GM12878 (cell line): ENCODE measurements at regions not wholly inside any gene's neighbourhood (a gene's known extent, or its start where the extent isn't known, plus 50 kb on each side); places are given as distances from the start of the nearest gene placed in this dataset.

Experiments used
- ATAC-seq: fragments of 200-7000 bp; cut with Tn5 transposase; 3 replicates; pipeline ENCODE4 v1.9.1; 2020; ENCODE audit warnings: mild to moderate bottlenecking, moderate library complexity
- BruUV-seq: library from RNA; stranded (reverse); fragments of 400-500 nt; replicated peaks from 2 replicates; lab custom pipeline; 2021; lab: Mats Ljungman, UMichigan
- CTCF ChIA-PET: fragments of 300-600 bp; sonication (Branson Sonifier 250); formaldehyde crosslinking; extraction: SDS; loops from one replicate; lab custom pipeline; 2021; ENCODE audit warnings: inconsistent platforms; lab: Yijun Ruan, JAX
- POLR2A ChIA-PET: fragments of 350-600 bp; formaldehyde crosslinking; extraction: SDS; loops from one replicate; lab custom pipeline; 2021; ENCODE audit warnings: inconsistent platforms; lab: Charles Lee
- RAD21 ChIA-PET: fragments of 300-600 bp; sonication (Branson Sonifier 250); formaldehyde crosslinking; loops from one replicate; lab custom pipeline; 2023; ENCODE audit warnings: antibody characterized with exemption; ENCODE audit not compliant: unreplicated experiment; lab: Charles Lee
- SMC1A ChIA-PET: fragments of 300-600 bp; sonication (Branson Sonifier 250); formaldehyde crosslinking; loops from one replicate; lab custom pipeline; 2023; ENCODE audit not compliant: unreplicated experiment, uncharacterized antibody; lab: Charles Lee
- DNase-seq: peaks from one replicate; pipeline ENCODE4 v3.0.0-alpha.2; 2011; ENCODE audit warnings: low read depth, low spot score
- FAIRE-seq: peaks from 3 replicates; lab custom pipeline; 2011; peaks lifted over from hg19 to GRCh38; lab: Jason Lieb, UNC
- H2AFZ ChIP-seq: 2 replicates; pipeline ENCODE4 v1.6.0; 2011; ENCODE audit warnings: low read depth, low read length, control low read depth; ENCODE audit not compliant: control insufficient read depth
- H3K27ac ChIP-seq: 2 replicates; pipeline ENCODE4 v1.5.1; 2011; ENCODE audit warnings: control low read depth; ENCODE audit not compliant: control insufficient read depth, insufficient read depth
- H3K27me3 ChIP-seq, 2 experiments: replicated peaks in 1 of 2; 2 replicates each; pipeline versions ENCODE4 v1.6.0 to v1.6.1; 2011; ENCODE audit warnings: low read length in 1 of 2; ENCODE audit not compliant: control insufficient read depth in 2 of 2, insufficient read depth in 2 of 2
- H3K36me3 ChIP-seq, 2 experiments: 2 replicates each; pipeline ENCODE4 v1.5.1; 2011; ENCODE audit warnings: low read length in 1 of 2; ENCODE audit not compliant: control insufficient read depth in 2 of 2, insufficient read depth in 2 of 2
- H3K4me1 ChIP-seq: 2 replicates; pipeline ENCODE4 v1.6.1; 2011; ENCODE audit warnings: mild to moderate bottlenecking, low read length, moderate library complexity, mixed read lengths; ENCODE audit not compliant: control insufficient read depth, insufficient read depth
- H3K4me2 ChIP-seq: 2 replicates; pipeline ENCODE4 v1.6.0; 2011; ENCODE audit warnings: control low read depth; ENCODE audit not compliant: control insufficient read depth, insufficient read depth
- H3K4me3 ChIP-seq: fragments of 200-600 bp; sonication (generic); 2 replicates; pipeline ENCODE4 v1.5.1; 2016
- H3K79me2 ChIP-seq: 2 replicates; pipeline ENCODE4 v1.6.0; 2011; ENCODE audit warnings: low read length; ENCODE audit not compliant: control insufficient read depth, insufficient read depth
- H3K9ac ChIP-seq: 2 replicates; pipeline ENCODE4 v1.8.0; 2011; ENCODE audit warnings: low read length, control low read depth, mixed read lengths; ENCODE audit not compliant: control insufficient read depth, insufficient read depth
- H3K9me3 ChIP-seq: replicated peaks from 3 replicates; pipeline ENCODE4 v1.5.1; 2011; ENCODE audit warnings: mild to moderate bottlenecking, low read length; ENCODE audit not compliant: control insufficient read depth, insufficient read depth
- H4K20me1 ChIP-seq: 2 replicates; pipeline ENCODE4 v1.6.0; 2011; ENCODE audit not compliant: control insufficient read depth, insufficient read depth
- CBX5 ChIP-seq: sonication (generic); IDR thresholded peaks from 2 replicates; pipeline ENCODE4 v1.6.1; 2016; ENCODE audit warnings: low read depth, moderate library complexity, mild to moderate bottlenecking, inconsistent platforms
- HSF1 ChIP-seq: fragments of 150-350 bp; IDR thresholded peaks from 2 replicates; pipeline ENCODE4 v1.6.1; 2014; ENCODE audit warnings: mild to moderate bottlenecking, low read depth, low read length
- POU2F2 ChIP-seq: IDR thresholded peaks from 3 replicates; pipeline ENCODE4 v1.6.1; 2011; ENCODE audit warnings: low read depth, mild to moderate bottlenecking, low read length, borderline replicate concordance
- SMAD1 ChIP-seq: fragments of 450-650 bp; IDR thresholded peaks from 2 replicates; pipeline ENCODE4 v1.6.1; 2018; ENCODE audit warnings: mild to moderate bottlenecking, low read depth; ENCODE audit not compliant: partially characterized antibody
- SPI1 ChIP-seq: IDR thresholded peaks from 2 replicates; pipeline ENCODE4 v1.6.1; 2011; ENCODE audit warnings: low read depth, mild to moderate bottlenecking, low read length, moderate library complexity, borderline replicate concordance; ENCODE audit not compliant: insufficient read depth
- WGBS: methylation state at CpG from one replicate; pipeline ENCODE4 v1.1.6; 2016; ENCODE audit warnings: low lambda C conversion rate; ENCODE audit not compliant: insufficient replicate concordance, insufficient coverage; ENCODE audit errors: missing lambda C conversion rate; 5-methylcytosine and 5-hydroxymethylcytosine counted together
- in situ Hi-C: fragments of 300-500 bp; cut with MboI; formaldehyde crosslinking; loops from 9 replicates; pipeline ENCODE4 v1.14.3; 2018; ENCODE audit warnings: mixed read lengths
- intact Hi-C: fragments of 100-400 bp; cut with micrococcal nuclease; formaldehyde crosslinking; loops from one replicate; pipeline ENCODE4 v1.14.2; 2022; ENCODE audit not compliant: unreplicated experiment

GRCh38 chr15:62981071-62981470 lies 61.5 kb upstream of the TPM1 start:
- Histone ChIP-seq H3K27me3 (no peaks in the 10 kb centered on the region; a peak in 2 of 4 replicates), H4K20me1 (no peaks in the 10 kb centered on the region), H3K4me3 (no peak overlapping the region), H3K9me3 (no peaks in the 10 kb centered on the region), H3K36me3 (no peaks in the 10 kb centered on the region), H3K9ac (no peak overlapping the region), H3K4me2 (no peak overlapping the region), H3K4me1 (no peaks in the 10 kb centered on the region), H3K27ac (no peak overlapping the region), H3K79me2 (no peaks in the 10 kb centered on the region), H2AFZ (no peak overlapping the region)
- ChIA-PET POLR2A (no interaction called here), CTCF (no interaction called here), RAD21 (no interaction called here), SMC1A (no interaction called here)
- in situ Hi-C loops: no loop called here
- TF ChIP-seq HSF1 (no peak), POU2F2 (no peak)
- ATAC-seq (no peak), FAIRE-seq (no peak), DNase-seq (no peak)
- no TSS peak for BruUV-seq
- intact Hi-C loops: no loop called here
- 13% methylated on average over 3 of the region's 3 CpGs for WGBS

- no peak for TF ChIP-seq SMAD1
- TF ChIP-seq SPI1: peak; percentile 63; the same call in 1 of the 2 replicates
- no peak for TF ChIP-seq CBX5
- Histone ChIP-seq H3K36me3 (no peaks in the 10 kb centered on the region), H2AFZ (no peak overlapping the region), H4K20me1 (no peaks in the 10 kb centered on the region), H3K9ac (no peak overlapping the region), H3K27me3 (peaks cover 0 to 2% of the 10 kb centered on the region in 2 experiments; a peak in 2 of 4 replicates), H3K9me3 (no peaks in the 10 kb centered on the region), H3K4me3 (no peak overlapping the region), H3K4me1 (no peaks in the 10 kb centered on the region), H3K79me2 (no peaks in the 10 kb centered on the region), H3K4me2 (no peak overlapping the region), H3K27ac (no peak overlapping the region)
- FAIRE-seq: no peak
- intact Hi-C loops: no loop called here
- ChIA-PET SMC1A (no interaction called here), RAD21 (no interaction called here), CTCF (no interaction called here), POLR2A (no interaction called here)
- no TSS peak for BruUV-seq
- in situ Hi-C loops: no loop called here
- no peak for DNase-seq
- ATAC-seq: no peak
- WGBS: 39% methylated on average over 8 of the region's 8 CpGs
Measured at GRCh38 chr15:62983956-62984355, 58.6 kb upstream of the TPM1 start.
